ENCODE measurements at regions not wholly inside any gene's neighbourhood (a gene's known extent, or its start where the extent isn't known, plus 50 kb on each side); places are given as distances from the start of the nearest gene placed in this dataset.

DNA sequence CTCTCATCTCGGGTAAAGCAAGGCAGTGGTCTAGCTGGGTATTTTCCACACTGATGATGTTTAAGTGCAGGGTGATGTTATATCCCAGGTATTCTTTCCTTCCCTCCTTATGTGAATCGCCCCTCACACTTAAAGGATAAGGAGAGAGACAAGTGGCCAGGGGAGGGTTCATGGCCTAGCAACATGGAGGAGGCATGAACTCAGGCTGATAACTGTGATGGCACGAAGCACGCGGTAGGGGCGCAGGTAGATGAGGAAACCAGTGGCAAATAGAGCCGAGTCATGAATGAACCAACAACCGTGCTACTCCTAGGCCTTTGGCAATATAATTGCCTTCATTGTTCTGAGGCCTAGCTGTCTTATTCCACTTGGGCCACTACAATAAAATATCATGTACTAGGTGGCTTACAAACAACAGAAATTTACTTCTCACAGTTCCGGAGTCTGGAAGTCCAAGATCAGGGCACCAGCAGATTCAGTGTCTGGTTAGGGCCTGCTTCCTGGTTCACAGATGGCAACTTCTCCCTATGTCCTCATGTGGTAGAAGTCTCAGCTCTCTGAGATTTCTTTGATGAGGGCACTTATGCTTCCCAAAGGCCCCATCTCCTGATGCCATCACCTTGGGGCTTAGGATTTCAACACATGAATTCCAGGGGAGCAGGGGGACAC, 56.0 kb upstream of the PIK3CG start:
- no peak for DNase-seq (ENCODE audit: low spot score)

DNA sequence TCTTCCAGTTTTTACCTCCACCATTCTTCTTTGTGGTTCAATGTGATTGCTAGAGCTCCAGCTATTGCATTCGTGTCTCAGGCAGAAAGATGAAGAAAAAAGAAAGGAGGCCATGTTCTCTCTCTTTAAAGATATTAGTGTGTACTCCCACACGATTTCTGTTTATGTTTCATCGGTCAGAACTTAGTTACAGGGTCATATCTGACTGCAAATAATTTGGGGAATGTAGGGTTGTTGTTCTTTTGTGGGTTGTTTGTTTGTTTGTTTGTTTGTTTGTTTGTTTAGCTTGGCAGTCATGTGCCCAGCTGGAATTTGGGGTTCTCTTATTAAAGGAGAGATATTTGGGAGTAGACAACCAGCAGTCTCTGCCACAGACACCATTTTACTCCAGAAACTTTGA, 53.6 kb upstream of the PIK3CG start:
- no peak for DNase-seq (ENCODE audit: low spot score)

DNA sequence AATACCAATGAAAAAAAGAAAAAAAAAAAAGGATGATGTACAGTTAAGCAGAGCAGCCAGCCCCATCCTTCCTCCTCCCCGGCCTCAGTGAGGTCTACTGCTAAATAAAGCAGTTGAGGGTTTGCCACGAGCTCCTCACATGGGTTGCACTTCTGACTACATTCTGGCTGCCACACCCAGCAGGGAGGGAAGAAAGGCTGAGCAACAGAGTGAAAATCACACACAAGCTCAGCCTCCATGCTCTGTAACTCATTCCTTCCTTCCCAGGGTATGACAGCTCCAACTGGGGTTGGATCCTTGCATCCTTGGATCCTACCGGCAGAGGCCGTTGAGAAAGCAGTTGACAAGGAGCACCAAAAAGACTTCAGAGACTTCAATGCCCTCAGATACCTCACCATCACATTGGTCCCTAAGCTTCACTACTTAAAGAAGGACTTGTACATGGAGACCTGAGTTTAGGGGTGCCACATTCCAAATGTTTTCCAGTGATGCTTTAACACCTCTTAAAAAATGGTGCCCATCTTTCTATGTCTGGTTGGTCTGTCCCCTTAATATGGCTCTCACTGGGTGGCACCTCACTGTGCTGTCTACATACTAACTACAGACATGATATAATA, 52.9 kb upstream of the PIK3CG start:
- DNase-seq (ENCODE audit: low spot score): no peak

DNA sequence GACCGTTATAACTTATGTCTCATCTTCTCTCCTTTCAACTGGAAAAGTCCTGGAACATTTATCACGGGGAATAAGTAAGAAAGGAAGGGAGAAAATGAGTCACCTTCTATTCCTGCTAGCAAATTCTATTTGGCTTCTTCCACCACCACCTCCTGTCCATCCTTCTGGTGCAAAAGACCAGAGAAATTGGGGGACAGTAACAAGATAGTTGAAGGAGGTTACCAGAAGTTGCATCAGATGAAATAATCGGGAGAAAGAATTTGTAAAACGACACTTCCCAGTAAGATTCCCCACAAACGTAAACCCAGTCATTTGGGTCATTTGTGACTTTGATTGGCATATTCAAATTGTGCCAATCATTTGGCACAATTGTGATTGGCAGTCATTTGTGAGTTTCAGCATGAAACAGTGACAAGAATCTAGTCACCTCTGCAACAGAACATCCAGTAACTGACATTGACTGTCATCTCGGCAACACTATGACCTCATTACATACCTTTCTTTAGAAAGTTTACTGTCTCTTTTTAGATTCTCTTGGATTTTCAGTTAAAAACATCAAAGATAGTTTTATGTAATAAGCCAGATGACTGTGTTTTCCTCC, 51.3 kb upstream of the PIK3CG start:
- no peak for DNase-seq (ENCODE audit: low spot score)

DNA sequence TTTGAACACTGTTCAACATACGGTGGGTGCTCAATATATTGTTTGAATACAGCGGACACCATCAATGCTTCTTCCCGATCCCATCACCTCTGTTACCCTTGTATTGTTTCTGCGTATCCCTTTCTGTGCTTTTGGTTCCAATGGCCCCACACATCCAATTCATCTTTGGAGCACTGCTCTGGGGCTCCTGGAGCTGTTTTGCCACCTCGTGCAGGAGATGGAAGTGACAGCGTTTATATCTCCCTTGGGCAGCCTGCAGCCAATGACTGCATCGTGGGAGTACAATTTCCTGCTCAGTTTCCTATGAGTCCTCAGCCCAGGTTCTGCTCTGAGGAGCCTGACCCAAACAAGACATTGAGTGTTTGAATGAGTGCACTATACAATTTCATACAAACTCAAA, 50.2 kb upstream of the PIK3CG start:
- DNase-seq (ENCODE audit: low spot score): no peak

Data from LoVo (cell line).